H9 (cell line): ENCODE measurements at regions not wholly inside any gene's neighbourhood (a gene's known extent, or its start where the extent isn't known, plus 50 kb on each side); places are given as distances from the start of the nearest gene placed in this dataset.

Source experiments
- DNase-seq: peaks from one replicate; pipeline ENCODE4 v3.0.0-alpha.2; 2017
- H2AFZ ChIP-seq: one replicate; pipeline ENCODE4 v1.6.1; 2013; ENCODE audit warnings: mild to moderate bottlenecking, low read length, control low read depth, moderate library complexity
- H2AK5ac ChIP-seq: 2 replicates; pipeline ENCODE4 v1.6.1; 2013; ENCODE audit warnings: low read length, control low read depth, mixed read lengths; ENCODE audit not compliant: insufficient read length
- H2BK120ac ChIP-seq: one replicate; pipeline ENCODE4 v1.6.1; 2013; ENCODE audit warnings: low read depth, mild to moderate bottlenecking, low read length, control low read depth, inconsistent platforms; ENCODE audit not compliant: poor library complexity, severe bottlenecking
- H2BK12ac ChIP-seq: 2 replicates; pipeline ENCODE4 v1.6.1; 2013; ENCODE audit warnings: low read length, control low read depth, mixed read lengths, low read depth; ENCODE audit not compliant: insufficient read length
- H2BK15ac ChIP-seq: 2 replicates; pipeline ENCODE4 v1.6.1; 2013; ENCODE audit warnings: low read depth, low read length, control low read depth
- H2BK20ac ChIP-seq: one replicate; pipeline ENCODE4 v1.6.1; 2013; ENCODE audit warnings: low read depth, mild to moderate bottlenecking, low read length, control low read depth, inconsistent platforms; ENCODE audit not compliant: poor library complexity, severe bottlenecking
- H2BK5ac ChIP-seq: 2 replicates; pipeline ENCODE4 v1.6.1; 2013; ENCODE audit warnings: low read length, control low read depth, mixed read lengths; ENCODE audit not compliant: insufficient read length
- H3K14ac ChIP-seq: 2 replicates; pipeline ENCODE4 v1.6.1; 2013; ENCODE audit warnings: low read length, control low read depth; ENCODE audit not compliant: insufficient read depth
- H3K18ac ChIP-seq: 2 replicates; pipeline ENCODE4 v1.6.1; 2013; ENCODE audit warnings: low read depth, mild to moderate bottlenecking, mixed read lengths, low read length, control low read depth; ENCODE audit not compliant: insufficient read length
- H3K23ac ChIP-seq: 2 replicates; pipeline ENCODE4 v1.6.1; 2013; ENCODE audit warnings: low read length, control low read depth, mixed read lengths, low read depth; ENCODE audit not compliant: insufficient read length
- H3K23me2 ChIP-seq: 2 replicates; pipeline ENCODE4 v1.6.1; 2013; ENCODE audit warnings: low read depth, mild to moderate bottlenecking, mixed read lengths, low read length, control low read depth; ENCODE audit not compliant: insufficient read length, poor library complexity, severe bottlenecking
- H3K27ac ChIP-seq: 2 replicates; pipeline ENCODE4 v1.5.1; 2013; ENCODE audit warnings: low read length, control low read depth, mixed read lengths, low read depth; ENCODE audit not compliant: insufficient read length
- H3K27me3 ChIP-seq: 2 replicates; pipeline ENCODE4 v1.6.1; 2013; ENCODE audit warnings: low read length, control low read depth, inconsistent platforms; ENCODE audit not compliant: insufficient read depth
- H3K4ac ChIP-seq: 2 replicates; pipeline ENCODE4 v1.6.1; 2013; ENCODE audit warnings: low read depth, mild to moderate bottlenecking, control low read depth, inconsistent platforms, low read length, moderate library complexity
- H3K4me1 ChIP-seq: 2 replicates; pipeline ENCODE4 v1.6.1; 2013; ENCODE audit warnings: low read length, control low read depth, inconsistent platforms; ENCODE audit not compliant: insufficient read depth
- H3K4me2 ChIP-seq: 2 replicates; pipeline ENCODE4 v1.6.1; 2013; ENCODE audit warnings: low read length, control low read depth, mixed read lengths; ENCODE audit not compliant: insufficient read length, insufficient read depth
- H3K56ac ChIP-seq: 2 replicates; pipeline ENCODE4 v1.6.1; 2013; ENCODE audit warnings: low read depth, mild to moderate bottlenecking, mixed read lengths, low read length, control low read depth; ENCODE audit not compliant: insufficient read length
- H3K79me1 ChIP-seq: 2 replicates; pipeline ENCODE4 v1.6.1; 2013; ENCODE audit warnings: low read depth, mild to moderate bottlenecking, moderate library complexity, low read length, control low read depth, inconsistent platforms; ENCODE audit not compliant: insufficient read depth, poor library complexity, severe bottlenecking
- H3K79me2 ChIP-seq: 2 replicates; pipeline ENCODE4 v1.6.1; 2013; ENCODE audit warnings: low read length, control low read depth, inconsistent platforms; ENCODE audit not compliant: insufficient read depth
- H3K9ac ChIP-seq: 2 replicates; pipeline ENCODE4 v1.6.1; 2013; ENCODE audit warnings: low read length, control low read depth, mixed read lengths; ENCODE audit not compliant: insufficient read length; ENCODE audit errors: extremely low read depth
- H3K9me3 ChIP-seq: one replicate; pipeline ENCODE4 v1.6.1; 2013; ENCODE audit warnings: low read depth, low read length, inconsistent platforms; ENCODE audit not compliant: control insufficient read depth
- H3T11ph ChIP-seq: one replicate; pipeline ENCODE4 v1.6.1; 2013; ENCODE audit warnings: mild to moderate bottlenecking, low read length, control low read depth, inconsistent platforms
- H4K20me1 ChIP-seq: one replicate; pipeline ENCODE4 v1.6.1; 2013; ENCODE audit not compliant: control insufficient read depth, insufficient read length, insufficient read depth
- H4K5ac ChIP-seq: 2 replicates; pipeline ENCODE4 v1.6.1; 2013; ENCODE audit warnings: low read depth, mild to moderate bottlenecking, mixed read lengths, low read length, control low read depth; ENCODE audit not compliant: insufficient read length
- H4K8ac ChIP-seq: replicated peaks from 2 replicates; pipeline ENCODE4 v1.6.1; 2013; ENCODE audit warnings: low read length, control low read depth, mixed read lengths, low read depth; ENCODE audit not compliant: insufficient read length
- H4K91ac ChIP-seq: 2 replicates; pipeline ENCODE4 v1.6.1; 2013; ENCODE audit warnings: low read depth, mild to moderate bottlenecking, moderate library complexity, mixed read lengths, low read length, control low read depth; ENCODE audit not compliant: insufficient read length
- H3K27ac Mint-ChIP-seq, 3 experiments: 2 replicates in 2 of 3; 3 replicates in 1 of 3; pipeline ENCODE4 v1.8.0; 2020 to 2021; ENCODE audit warnings: mixed read lengths in 3 of 3, mild to moderate bottlenecking in 1 of 3, moderate library complexity in 1 of 3
- H3K27me3 Mint-ChIP-seq: 2 replicates; pipeline ENCODE4 v1.8.0; 2021; ENCODE audit warnings: low read depth, mild to moderate bottlenecking, moderate library complexity, mixed read lengths
- H3K36me3 Mint-ChIP-seq, 3 experiments: 2 replicates in 2 of 3; 3 replicates in 1 of 3; pipeline ENCODE4 v1.8.0; 2020 to 2021; ENCODE audit warnings: low read depth in 3 of 3, mixed read lengths in 3 of 3; ENCODE audit not compliant: insufficient read depth in 1 of 3
- H3K4me1 Mint-ChIP-seq, 2 experiments: 2 replicates each; pipeline ENCODE4 v1.8.0; 2020; ENCODE audit warnings: mixed read lengths in 2 of 2
- H3K4me3 Mint-ChIP-seq, 2 experiments: 2 replicates in 1 of 2; 3 replicates in 1 of 2; pipeline ENCODE4 v1.8.0; 2020 to 2021; ENCODE audit warnings: mild to moderate bottlenecking in 2 of 2, mixed read lengths in 2 of 2, moderate library complexity in 1 of 2
- H3K9me3 Mint-ChIP-seq, 2 experiments: 2 replicates in 1 of 2; 3 replicates in 1 of 2; pipeline ENCODE4 v1.8.0; 2020; ENCODE audit warnings: mild to moderate bottlenecking in 2 of 2, mixed read lengths in 2 of 2, moderate library complexity in 1 of 2
- CTCF ChIP-seq: fragments of 200-600 bp; sonication (generic); conservative IDR thresholded peaks from 3 replicates; pipeline ENCODE4 v1.8.0; 2021; ENCODE audit warnings: antibody characterized with exemption, mild to moderate bottlenecking
- WGBS: extraction: QIAGEN DNeasy Blood & Tissue Kit; methylation state at CpG from one replicate; pipeline ENCODE4 v1.1.7; 2013; ENCODE audit warnings: missing lambda C conversion rate, low lambda C conversion rate, mixed read lengths; ENCODE audit not compliant: insufficient read length; ENCODE audit errors: extremely low coverage; 5-methylcytosine and 5-hydroxymethylcytosine counted together

- H3K23me2 ChIP-seq, result no peaks in the 10 kb centered on the region
- no peak overlapping the region for H2AK5ac ChIP-seq
- peaks cover 25 to 26% of the 10 kb centered on the region in 2 experiments for H3K4me1 Mint-ChIP-seq
- H2AFZ ChIP-seq, result no peak overlapping the region
- H2BK120ac ChIP-seq, result no peak overlapping the region
- H3K27me3 ChIP-seq, result no peaks in the 10 kb centered on the region
- no peaks in the 10 kb centered on the region for H3K79me1 ChIP-seq
- H3K9me3 ChIP-seq, result no peaks in the 10 kb centered on the region
- H4K91ac ChIP-seq, result no peak overlapping the region
- DNase-seq, result no peak
- H3K4me1 ChIP-seq, result no peaks in the 10 kb centered on the region; the same call in 1 of the 2 replicates
- peaks cover 0 to 8% of the 10 kb centered on the region in 2 experiments; a peak in 4 of 5 replicates for H3K9me3 Mint-ChIP-seq
- H3K4me2 ChIP-seq, result no peak overlapping the region
- H3K27ac ChIP-seq, result no peak overlapping the region
- no peak overlapping the region for H3T11ph ChIP-seq
- no peak overlapping the region for H2BK5ac ChIP-seq
- H3K14ac ChIP-seq, result no peak overlapping the region
- H3K9ac ChIP-seq, result no peak overlapping the region
- H3K4ac ChIP-seq, result no peak overlapping the region
- H4K5ac ChIP-seq, result no peak overlapping the region
- peaks cover 5% of the 10 kb centered on the region for H3K27me3 Mint-ChIP-seq
- no peak overlapping the region for H2BK20ac ChIP-seq
- H3K56ac ChIP-seq, result no peak overlapping the region
- H2BK15ac ChIP-seq, result no peak overlapping the region
- no peak overlapping the region for H3K18ac ChIP-seq
- H3K27ac Mint-ChIP-seq, result no peak overlapping the region; a peak in 1 of 7 replicates
- H3K36me3 Mint-ChIP-seq, result no peaks in the 10 kb centered on the region; a peak in 2 of 7 replicates
- H4K8ac ChIP-seq, result no peak overlapping the region
- H4K20me1 ChIP-seq, result no peaks in the 10 kb centered on the region
- WGBS, result no CpG with 5 or more reads among the region's 7 CpGs
- no peaks in the 10 kb centered on the region for H3K79me2 ChIP-seq
- no peak overlapping the region for H2BK12ac ChIP-seq
- no peak for TF ChIP-seq CTCF
- H3K23ac ChIP-seq, result no peak overlapping the region
- no peak overlapping the region for H3K4me3 Mint-ChIP-seq
These were observed 174.2 kb upstream of the PARP11 start for GRCh38 chr12:4047421-4047820.
